ENCODE measurements at regions not wholly inside any gene's neighbourhood (a gene's known extent, or its start where the extent isn't known, plus 50 kb on each side); places are given as distances from the start of the nearest gene placed in this dataset.

DNA sequence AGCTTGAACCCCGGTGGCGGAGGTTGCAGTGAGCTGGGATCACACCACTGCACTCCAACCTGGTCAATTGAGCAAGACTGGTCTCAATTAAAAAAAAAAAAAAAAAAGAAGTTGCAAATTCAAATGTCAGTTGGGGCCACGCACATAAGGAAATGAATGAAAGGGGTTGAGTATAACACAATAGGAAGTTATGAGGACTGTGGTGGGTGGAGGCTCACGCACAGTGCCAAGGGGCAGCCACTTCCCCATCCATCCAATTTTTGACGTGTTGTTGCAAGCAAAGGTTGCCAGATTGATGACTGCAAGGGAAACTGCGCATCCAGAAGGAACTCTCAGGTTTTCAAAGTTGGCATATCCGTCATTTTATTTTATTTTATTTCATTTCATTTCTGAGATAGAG is 532.2 kb downstream of the NTRK3 start:
- TF ChIP-seq POLR2A (IDR thresholded peaks at IDR 0.05; ENCODE audit: low read length) = no peak
- no peak for TF ChIP-seq GATA1 (IDR thresholded peaks at IDR 0.05; ENCODE audit: low read depth, low read length)
- no peak for DNase-seq

DNA sequence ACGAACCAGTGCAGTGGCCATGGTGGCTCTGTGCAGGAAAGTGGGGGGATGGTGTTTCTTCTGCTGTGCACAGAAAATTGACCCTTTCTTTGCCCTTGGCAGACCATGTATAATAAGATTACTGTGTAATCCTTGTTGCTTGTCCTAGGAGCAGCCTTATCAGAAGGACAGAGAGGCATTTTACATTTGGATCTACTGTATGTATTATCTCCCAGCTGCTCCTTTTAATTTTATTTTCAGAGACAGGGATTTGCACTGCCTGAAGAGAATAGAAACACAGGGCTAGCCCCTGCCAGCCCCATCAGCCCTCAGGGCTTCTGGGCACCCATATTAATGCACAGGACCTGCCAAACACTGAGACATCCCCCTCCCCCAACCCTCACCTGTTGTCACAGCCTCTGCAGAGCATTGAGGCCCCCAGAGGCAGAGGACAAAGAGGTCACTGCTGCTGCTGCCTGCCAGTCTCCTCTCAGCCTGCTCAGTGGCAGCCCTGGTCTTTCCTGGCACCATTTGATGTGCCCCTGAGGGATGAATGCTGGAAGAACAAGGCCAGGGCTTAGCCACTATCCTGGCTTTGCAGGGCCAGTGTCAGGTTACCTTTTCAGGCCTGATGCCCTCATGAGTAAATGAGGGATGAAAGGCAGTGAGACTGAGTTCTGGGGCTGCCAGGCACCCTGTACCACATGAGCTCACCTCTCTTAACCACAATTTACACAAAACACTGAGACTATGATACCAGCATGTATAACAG is 533.4 kb downstream of the NTRK3 start:
- no peak for DNase-seq
- TF ChIP-seq POLR2A (IDR thresholded peaks at IDR 0.05; ENCODE audit: low read length) (no peak), GATA1 (IDR thresholded peaks at IDR 0.05; ENCODE audit: low read depth, low read length) (no peak)

DNA sequence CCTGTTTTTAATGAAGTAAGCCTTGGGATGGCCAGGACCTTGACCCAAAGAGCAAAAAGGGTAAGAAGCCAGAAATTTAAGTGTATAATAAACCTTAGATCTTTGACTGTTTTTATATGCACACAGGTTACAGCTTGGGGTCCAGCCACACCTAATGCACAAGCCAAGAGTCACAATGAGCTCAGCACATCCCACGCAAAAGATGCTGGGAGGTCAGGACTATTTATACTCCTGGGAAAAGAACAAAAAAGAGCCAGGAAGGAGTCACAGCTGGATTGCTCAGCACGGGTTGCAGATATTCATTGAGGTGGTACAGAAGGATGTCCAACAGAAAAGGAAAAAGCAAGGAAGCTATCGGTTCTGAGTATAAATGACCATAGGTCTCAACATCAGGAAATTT is 536.3 kb downstream of the NTRK3 start:
- TF ChIP-seq GATA1 (IDR thresholded peaks at IDR 0.05; ENCODE audit: low read depth, low read length) = no peak
- no peak for TF ChIP-seq POLR2A (IDR thresholded peaks at IDR 0.05; ENCODE audit: low read length)
- DNase-seq = no peak

DNA sequence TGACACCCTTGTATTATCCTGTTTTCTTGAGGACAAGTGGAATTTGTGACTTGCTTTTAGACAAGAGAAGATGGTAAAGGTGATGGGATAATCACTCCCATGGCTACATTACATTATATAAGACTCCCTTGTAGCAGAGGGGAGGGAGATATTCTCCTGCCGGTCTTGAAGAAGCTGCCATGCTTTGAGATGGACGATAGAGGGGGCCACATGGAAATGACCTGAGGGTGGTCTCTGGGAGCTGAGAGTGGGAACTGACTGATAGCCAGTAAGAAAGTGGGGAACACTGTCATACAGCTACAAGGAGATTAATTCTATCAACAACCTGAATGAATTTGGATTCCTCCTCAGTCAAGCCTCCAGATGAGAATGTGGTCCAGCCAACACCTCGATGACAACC is 540.1 kb downstream of the NTRK3 start:
- DNase-seq = no peak
- TF ChIP-seq GATA1 (IDR thresholded peaks at IDR 0.05; ENCODE audit: low read depth, low read length) = no peak
- no peak for TF ChIP-seq POLR2A (IDR thresholded peaks at IDR 0.05; ENCODE audit: low read length)

- no peak for TF ChIP-seq GATA1 (IDR thresholded peaks at IDR 0.05; ENCODE audit: low read depth, low read length)
- TF ChIP-seq POLR2A (IDR thresholded peaks at IDR 0.05; ENCODE audit: low read length) = no peak
- DNase-seq = no peak
Measured at GRCh38 chr15:87715252-87715651, 541.3 kb downstream of the NTRK3 start.

DNA sequence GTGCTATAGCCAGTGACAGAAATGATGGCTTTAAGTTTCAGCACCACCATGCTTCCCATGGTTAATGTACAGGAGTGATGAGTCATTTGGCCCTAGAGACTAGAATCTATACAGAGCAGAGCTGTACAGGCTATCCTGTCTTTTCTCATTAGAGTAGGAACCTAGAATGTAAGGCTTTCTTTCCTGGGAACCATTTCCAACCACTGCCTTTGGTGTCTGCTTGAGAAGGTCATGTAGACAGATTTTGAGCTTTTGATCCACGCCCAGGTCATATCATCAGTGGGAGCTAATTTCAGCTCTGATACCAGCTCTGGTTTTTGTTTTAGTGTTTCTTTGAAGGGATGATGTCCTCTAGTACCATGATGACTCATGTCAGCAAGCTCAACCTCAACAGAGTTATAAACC is 543.1 kb downstream of the NTRK3 start:
- TF ChIP-seq GATA1 (IDR thresholded peaks at IDR 0.05; ENCODE audit: low read depth, low read length) (no peak), POLR2A (IDR thresholded peaks at IDR 0.05; ENCODE audit: low read length) (no peak)
- DNase-seq = no peak

DNA sequence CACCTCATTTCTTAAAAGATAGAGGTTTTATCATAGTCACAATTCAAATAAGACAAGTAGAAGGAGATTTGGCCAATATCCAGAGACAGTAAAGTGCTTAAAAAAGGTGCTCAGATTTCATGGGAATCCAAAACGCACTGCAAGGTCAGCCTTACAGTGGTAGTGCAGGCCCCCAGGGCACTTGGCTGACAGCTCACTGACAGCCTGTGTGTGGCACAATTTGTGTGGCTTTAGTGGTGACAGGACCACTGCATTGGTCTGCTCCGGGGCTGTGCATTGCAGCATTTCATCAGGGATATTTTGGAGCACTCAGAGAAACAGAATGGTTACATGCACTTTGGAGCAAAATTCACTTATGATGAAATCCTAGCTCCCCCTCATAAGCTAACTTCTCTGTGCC is 544.3 kb downstream of the NTRK3 start:
- DNase-seq = no peak
- TF ChIP-seq GATA1 (IDR thresholded peaks at IDR 0.05; ENCODE audit: low read depth, low read length) (no peak), POLR2A (IDR thresholded peaks at IDR 0.05; ENCODE audit: low read length) (no peak)

GRCh38 chr15:87711026-87711425 is 545.5 kb downstream of the NTRK3 start:
- no peak for TF ChIP-seq POLR2A (IDR thresholded peaks at IDR 0.05; ENCODE audit: low read length)
- TF ChIP-seq GATA1 (IDR thresholded peaks at IDR 0.05; ENCODE audit: low read depth, low read length) = no peak
- no peak for DNase-seq

DNA sequence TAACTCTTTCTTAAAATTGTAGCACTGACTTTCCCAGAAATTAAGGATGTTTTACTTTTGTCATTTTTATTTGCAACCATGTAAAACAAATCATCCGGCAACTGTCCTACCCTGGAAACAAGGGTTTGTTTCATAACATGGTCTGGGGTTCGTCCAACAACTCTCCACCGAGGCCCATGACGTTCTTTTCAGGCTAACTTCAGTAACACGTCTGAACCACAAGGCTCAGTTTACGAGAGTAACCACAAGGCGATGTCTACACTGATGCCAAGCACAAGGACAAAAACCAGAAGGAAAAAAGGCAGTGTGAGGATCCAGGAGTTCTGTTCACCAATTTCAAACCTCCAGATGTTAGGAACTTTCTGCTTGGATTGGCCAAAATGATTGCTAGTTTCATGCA is 546.1 kb downstream of the NTRK3 start:
- TF ChIP-seq POLR2A (IDR thresholded peaks at IDR 0.05; ENCODE audit: low read length) (no peak), GATA1 (IDR thresholded peaks at IDR 0.05; ENCODE audit: low read depth, low read length) (no peak)
- no peak for DNase-seq

- no peak for TF ChIP-seq GATA1 (IDR thresholded peaks at IDR 0.05; ENCODE audit: low read depth, low read length)
- TF ChIP-seq POLR2A (IDR thresholded peaks at IDR 0.05; ENCODE audit: low read length) = no peak
- DNase-seq = no peak
Measured at GRCh38 chr15:87707566-87708130, 548.9 kb downstream of the NTRK3 start.

GRCh38 chr15:87707071-87707470 is 549.5 kb downstream of the NTRK3 start:
- TF ChIP-seq POLR2A (IDR thresholded peaks at IDR 0.05; ENCODE audit: low read length) (no peak), GATA1 (IDR thresholded peaks at IDR 0.05; ENCODE audit: low read depth, low read length) (no peak)
- no peak for DNase-seq

- no peak for DNase-seq
- TF ChIP-seq GATA1 (IDR thresholded peaks at IDR 0.05; ENCODE audit: low read depth, low read length) = no peak
- TF ChIP-seq POLR2A (IDR thresholded peaks at IDR 0.05; ENCODE audit: low read length) = no peak
Measured at GRCh38 chr15:87706001-87706400, 550.5 kb downstream of the NTRK3 start.

DNA sequence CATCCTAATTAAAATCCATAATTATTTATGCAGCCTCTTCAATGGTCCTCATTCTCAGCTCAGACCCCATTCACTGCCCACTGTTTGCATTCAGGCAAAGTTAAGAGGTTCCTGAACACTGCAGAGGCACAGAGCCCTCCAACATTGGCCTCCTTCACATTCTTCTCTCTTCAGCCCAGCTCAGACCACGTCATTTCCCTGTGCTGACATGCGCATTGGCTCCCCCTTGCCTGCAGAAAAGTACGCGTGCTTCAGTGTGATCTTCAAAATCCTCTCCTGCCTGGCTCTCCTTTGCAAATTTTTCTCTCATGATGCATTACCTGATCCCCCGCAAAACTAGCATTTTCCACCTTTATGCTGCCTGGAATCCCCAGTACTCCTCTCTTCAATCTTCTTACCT is 552.3 kb downstream of the NTRK3 start:
- no peak for DNase-seq
- TF ChIP-seq POLR2A (IDR thresholded peaks at IDR 0.05; ENCODE audit: low read length) (no peak), GATA1 (IDR thresholded peaks at IDR 0.05; ENCODE audit: low read depth, low read length) (no peak)

DNA sequence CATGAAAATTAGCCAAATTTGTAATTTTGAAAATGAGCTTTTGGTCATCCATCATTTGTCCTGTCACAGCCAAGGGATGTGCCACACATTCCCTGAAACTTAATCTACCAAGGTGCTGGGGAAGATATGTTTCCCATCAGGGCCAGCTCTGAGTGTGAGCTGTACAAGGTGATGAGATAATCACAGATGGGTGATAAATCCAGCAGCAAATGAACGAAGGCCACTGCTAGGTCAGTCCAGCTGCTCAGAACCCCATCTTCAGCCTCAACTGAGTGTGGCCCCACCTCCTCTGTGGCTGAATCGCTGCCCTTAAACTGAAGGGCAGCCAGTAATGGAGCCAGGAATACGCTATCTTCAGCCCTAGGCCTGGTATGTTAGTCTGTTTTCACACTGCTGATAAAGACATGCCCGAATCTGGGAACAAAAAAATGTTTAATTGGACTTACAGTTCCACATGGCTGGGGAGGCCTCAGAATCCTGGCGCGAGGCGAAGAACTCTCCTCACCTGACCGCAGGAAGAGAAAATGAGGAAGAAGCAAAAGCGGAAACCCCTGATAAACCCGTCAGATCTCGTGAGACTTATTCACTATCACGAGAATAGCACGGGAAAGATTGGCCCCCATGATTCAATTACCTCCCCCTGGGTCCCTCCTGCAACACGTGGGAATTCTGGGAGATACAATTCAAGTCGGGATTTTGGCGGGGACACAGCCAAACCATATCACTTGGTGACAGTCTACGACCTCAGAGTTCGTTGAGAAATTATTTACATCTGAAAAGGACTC is 553.0 kb downstream of the NTRK3 start:
- TF ChIP-seq POLR2A (IDR thresholded peaks at IDR 0.05; ENCODE audit: low read length) (no peak), GATA1 (IDR thresholded peaks at IDR 0.05; ENCODE audit: low read depth, low read length) (no peak)
- no peak for DNase-seq
